ENCODE measurements at regions not wholly inside any gene's neighbourhood (a gene's known extent, or its start where the extent isn't known, plus 50 kb on each side); places are given as distances from the start of the nearest gene placed in this dataset.
"Not testable (repeated sequence)": the region's sequence is repeated elsewhere in the genome, so short reads cannot be mapped to it uniquely, and the experiment has no call there.

DNA sequence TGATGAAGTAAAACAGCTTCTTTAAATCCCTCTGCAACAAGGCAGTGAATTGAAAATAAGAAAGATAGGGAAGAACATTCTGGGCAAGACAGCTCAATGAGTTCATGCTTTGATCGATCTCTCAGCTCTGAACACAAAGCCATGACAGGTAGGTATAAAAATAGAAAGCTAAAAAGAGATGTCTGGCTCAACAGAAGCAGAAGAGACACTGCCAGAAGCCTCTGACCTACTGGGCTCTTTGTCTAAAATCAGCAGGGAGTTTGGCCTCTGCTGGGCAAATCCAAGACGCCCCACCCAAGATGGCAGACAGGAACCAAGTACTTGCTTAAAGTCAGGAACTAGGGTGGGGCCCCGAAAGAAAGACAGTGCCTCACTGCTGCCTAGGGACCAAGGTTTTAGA, 2684.1 kb upstream of the TPTE start:
- H3K9me3 ChIP-seq; H3K27ac ChIP-seq; intact Hi-C loops (cut with DNase I; ENCODE audit: low total_unique reads); H3K36me3 ChIP-seq; H3K4me3 ChIP-seq; DNase-seq; H3K4me1 ChIP-seq; ATAC-seq; in situ Hi-C loops (cut with MboI; ENCODE audit: low sequenced_read_pairs in 4 of 4); H3K27me3 ChIP-seq: not testable (repeated sequence)

DNA sequence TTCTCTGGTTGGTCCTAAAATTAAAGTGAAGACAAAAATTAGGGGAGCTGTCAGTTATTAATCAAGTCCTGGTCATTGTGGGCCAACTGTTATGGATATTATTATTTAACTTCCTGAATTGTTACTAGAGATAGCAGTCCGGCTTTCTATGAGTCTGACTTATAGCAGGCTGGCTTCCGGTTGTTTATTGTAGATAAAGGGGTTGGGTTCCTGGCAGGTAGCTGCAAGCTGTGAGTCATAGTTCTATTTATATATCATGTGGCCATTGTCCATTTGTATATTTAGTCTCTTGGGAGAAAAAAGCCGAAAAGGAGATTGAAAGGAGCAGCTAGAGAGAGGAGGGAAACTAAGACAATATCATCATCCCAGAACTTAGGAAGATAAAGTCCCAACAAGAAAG, 2668.0 kb upstream of the TPTE start:
- DNase-seq; in situ Hi-C loops (cut with MboI; ENCODE audit: low sequenced_read_pairs in 4 of 4); H3K36me3 ChIP-seq; H3K4me1 ChIP-seq; H3K9me3 ChIP-seq; H3K27me3 ChIP-seq; H3K4me3 ChIP-seq; H3K27ac ChIP-seq; intact Hi-C loops (cut with DNase I; ENCODE audit: low total_unique reads): not testable (repeated sequence)
- ATAC-seq: peak in 1 of 2 donors; percentile 69

DNA sequence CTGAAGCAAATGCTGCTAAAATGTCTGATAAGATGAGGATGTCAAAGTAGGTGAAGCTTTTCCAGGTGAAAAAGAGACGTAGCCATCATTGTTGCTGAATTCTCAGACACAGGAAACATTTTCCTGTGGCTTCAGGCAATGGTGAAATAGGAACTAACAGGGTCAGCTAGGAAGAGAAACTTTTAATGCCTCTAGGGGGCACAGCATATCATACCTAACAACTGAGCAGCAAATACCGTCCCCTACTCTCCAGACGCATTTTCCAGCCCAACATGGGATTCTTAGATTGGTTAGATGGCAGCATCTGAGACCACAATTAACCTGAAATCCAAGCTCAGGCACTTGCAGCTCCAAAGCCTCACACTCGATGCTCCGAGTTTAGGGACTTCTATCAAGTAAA, 2667.5 kb upstream of the TPTE start:
- intact Hi-C loops (cut with DNase I; ENCODE audit: low total_unique reads); DNase-seq; H3K27me3 ChIP-seq; H3K9me3 ChIP-seq; H3K4me1 ChIP-seq; H3K4me3 ChIP-seq; H3K27ac ChIP-seq; ATAC-seq; H3K36me3 ChIP-seq; in situ Hi-C loops (cut with MboI; ENCODE audit: low sequenced_read_pairs in 4 of 4): not testable (repeated sequence)
